ENCODE measurements at regions not wholly inside any gene's neighbourhood (a gene's known extent, or its start where the extent isn't known, plus 50 kb on each side); places are given as distances from the start of the nearest gene placed in this dataset.

DNA sequence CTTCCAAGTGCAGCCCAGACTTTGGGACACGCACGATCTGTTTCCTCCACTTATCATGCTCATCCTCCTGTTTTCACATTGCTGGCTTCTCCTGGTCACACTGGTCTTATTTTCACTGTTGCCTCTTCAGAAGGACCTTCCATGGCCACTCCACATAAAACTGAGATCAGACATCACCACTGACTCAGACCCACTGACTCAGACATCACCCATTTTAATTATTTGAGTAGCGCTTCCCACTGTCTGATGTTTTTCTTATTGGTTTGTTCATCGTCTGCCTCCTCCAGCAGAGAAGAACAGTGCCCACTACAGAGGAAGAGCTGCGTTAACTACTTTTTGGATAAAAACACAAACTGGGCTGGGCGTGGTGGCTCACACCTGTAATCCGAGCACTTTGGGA, 270.5 kb upstream of the PWP1 start:
- TF ChIP-seq, protein P1, sequence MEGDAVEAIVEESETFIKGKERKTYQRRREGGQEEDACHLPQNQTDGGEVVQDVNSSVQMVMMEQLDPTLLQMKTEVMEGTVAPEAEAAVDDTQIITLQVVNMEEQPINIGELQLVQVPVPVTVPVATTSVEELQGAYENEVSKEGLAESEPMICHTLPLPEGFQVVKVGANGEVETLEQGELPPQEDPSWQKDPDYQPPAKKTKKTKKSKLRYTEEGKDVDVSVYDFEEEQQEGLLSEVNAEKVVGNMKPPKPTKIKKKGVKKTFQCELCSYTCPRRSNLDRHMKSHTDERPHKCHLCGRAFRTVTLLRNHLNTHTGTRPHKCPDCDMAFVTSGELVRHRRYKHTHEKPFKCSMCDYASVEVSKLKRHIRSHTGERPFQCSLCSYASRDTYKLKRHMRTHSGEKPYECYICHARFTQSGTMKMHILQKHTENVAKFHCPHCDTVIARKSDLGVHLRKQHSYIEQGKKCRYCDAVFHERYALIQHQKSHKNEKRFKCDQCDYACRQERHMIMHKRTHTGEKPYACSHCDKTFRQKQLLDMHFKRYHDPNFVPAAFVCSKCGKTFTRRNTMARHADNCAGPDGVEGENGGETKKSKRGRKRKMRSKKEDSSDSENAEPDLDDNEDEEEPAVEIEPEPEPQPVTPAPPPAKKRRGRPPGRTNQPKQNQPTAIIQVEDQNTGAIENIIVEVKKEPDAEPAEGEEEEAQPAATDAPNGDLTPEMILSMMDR (conservative IDR thresholded peaks at IDR 0.05), result no peak
- TF ChIP-seq ZFX (IDR thresholded peaks at IDR 0.05), result no peak
